ENCODE measurements at regions not wholly inside any gene's neighbourhood (a gene's known extent, or its start where the extent isn't known, plus 50 kb on each side); places are given as distances from the start of the nearest gene placed in this dataset.

DNA sequence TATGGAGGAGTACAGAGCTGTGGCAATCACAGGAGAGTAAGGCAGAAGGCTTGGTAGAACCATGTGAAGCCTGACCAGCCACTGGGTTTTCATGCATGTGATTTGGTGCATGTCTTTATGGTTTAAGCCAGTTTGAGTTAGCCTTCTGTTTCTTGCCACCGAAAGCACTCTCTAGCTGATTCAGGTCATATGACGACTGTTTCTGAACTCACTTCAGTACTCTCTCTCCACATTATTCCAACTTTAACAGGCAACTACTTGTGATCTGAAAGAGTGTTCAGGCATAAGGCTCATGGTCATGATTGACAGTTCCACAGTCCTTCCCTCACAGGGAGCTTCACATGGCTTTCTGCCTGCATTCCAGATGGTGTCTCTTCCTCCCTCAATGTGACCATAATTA is 63.3 kb upstream of the TAB2 start (continued):
- TF ChIP-seq CTBP2 (IDR thresholded peaks at IDR 0.05; ENCODE audit: borderline replicate concordance, insufficient read depth, insufficient read length, low read length), result no peak

DNA sequence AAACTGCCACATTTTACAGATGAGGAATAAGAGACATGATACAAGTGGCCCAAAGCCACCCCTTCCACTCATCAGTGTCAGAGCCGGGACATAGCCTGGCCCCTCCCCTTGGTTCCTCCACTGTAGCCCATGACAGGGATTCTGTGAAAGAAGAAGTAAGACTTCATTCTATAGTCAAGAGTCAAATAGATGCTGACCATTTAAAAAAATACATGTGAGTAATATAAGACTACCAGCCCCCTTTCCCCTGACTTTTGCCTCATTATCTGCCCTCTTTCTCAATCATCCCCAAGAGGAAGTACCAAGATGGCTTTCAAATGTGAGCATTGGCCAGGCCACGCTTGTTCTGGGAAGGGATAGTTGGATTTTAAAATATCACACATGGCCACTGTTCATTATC is 57.8 kb upstream of the TAB2 start:
- no peaks in the 10 kb centered on the region for H3K27me3 ChIP-seq (replicated peaks in 1 of 4; ENCODE audit: control insufficient read depth in 3 of 4, extremely low read depth in 1 of 4, insufficient read depth in 3 of 4, low read length in 3 of 4)
- H2BK15ac ChIP-seq (ENCODE audit: low read length), result no peak overlapping the region
- no peak overlapping the region for H3K56ac ChIP-seq (replicated peaks; ENCODE audit: insufficient read length, low read depth, low read length)
- no peaks in the 10 kb centered on the region for H3K23me2 ChIP-seq (ENCODE audit: low read depth, low read length)
- no peak overlapping the region for H2BK12ac ChIP-seq (ENCODE audit: low read depth, low read length)
- no peaks in the 10 kb centered on the region for H3K79me1 ChIP-seq (ENCODE audit: low read depth, low read length)
- H3K79me2 ChIP-seq (ENCODE audit: control insufficient read depth in 1 of 2, insufficient read depth in 2 of 2, low read length in 2 of 2), result no peaks in the 10 kb centered on the region
- FAIRE-seq (no peak), DNase-seq (ENCODE audit: low read depth in 1 of 2, low spot score in 2 of 2) (no peak)
- H3K36me3 ChIP-seq (ENCODE audit: control insufficient read depth in 2 of 4, insufficient read depth in 4 of 4, low read length in 3 of 4), result no peaks in the 10 kb centered on the region
- no peak overlapping the region for H3K14ac ChIP-seq (ENCODE audit: insufficient read length)
- no peak overlapping the region for H2BK5ac ChIP-seq (ENCODE audit: low read depth, low read length)
- H3K4me3 ChIP-seq (ENCODE audit: extremely low read depth in 1 of 4, insufficient read depth in 2 of 4, low read depth in 3 of 4, low read length in 4 of 4), result no peak overlapping the region
- no peak overlapping the region for H2AFZ ChIP-seq (ENCODE audit: low read length)
- no peaks in the 10 kb centered on the region for H3K4me1 ChIP-seq (replicated peaks in 1 of 4; ENCODE audit: control insufficient read depth in 3 of 4, insufficient read depth in 4 of 4, low read length in 3 of 4)
- WGBS, 2 experiments (ENCODE audit: extremely low coverage in 1 of 2, insufficient coverage in 1 of 2, insufficient read length in 1 of 2, insufficient replicate concordance in 2 of 2, low coverage in 1 of 2, low lambda C conversion rate in 2 of 2, missing lambda C conversion rate in 1 of 2), result 84% methylated on average over 2 of the region's 2 CpGs; no CpG with 5 or more reads in 1 of the 2 experiments
- H3K9me3 ChIP-seq (ENCODE audit: insufficient read depth in 2 of 2, low read depth in 1 of 2, low read length in 1 of 2), result no peaks in the 10 kb centered on the region
- no peak overlapping the region for H3K18ac ChIP-seq (ENCODE audit: extremely low read depth, low read length)
- no peak overlapping the region for H3K27ac ChIP-seq (ENCODE audit: low read depth, low read length)
- no peak overlapping the region for H3K4me2 ChIP-seq (ENCODE audit: insufficient read depth in 1 of 2, low read depth in 2 of 2, low read length in 2 of 2)
- no peaks in the 10 kb centered on the region for H4K20me1 ChIP-seq (replicated peaks in 1 of 2; ENCODE audit: control insufficient read depth in 1 of 2, insufficient read depth in 2 of 2, low read length in 2 of 2)
- H3K9ac ChIP-seq (replicated peaks in 1 of 4; ENCODE audit: extremely low read depth in 1 of 4, low read depth in 3 of 4, low read length in 3 of 4), result no peak overlapping the region
- no peak overlapping the region for H3K23ac ChIP-seq (ENCODE audit: insufficient read length)
- no peak overlapping the region for H4K91ac ChIP-seq (replicated peaks; ENCODE audit: insufficient read length, low read length)
- ChIA-PET CTCF (ENCODE audit: partially characterized antibody) (no interaction called here), POLR2A (ENCODE audit: partially characterized antibody) (no interaction called here)
- TF ChIP-seq POLR2AphosphoS5 (IDR thresholded peaks at IDR 0.05; ENCODE audit: low read depth, low read length), result no peak
- H2BK120ac ChIP-seq (replicated peaks; ENCODE audit: low read depth, low read length), result no peak overlapping the region
- H2AK5ac ChIP-seq (ENCODE audit: low read depth, low read length), result no peak overlapping the region
- H4K8ac ChIP-seq (ENCODE audit: extremely low read depth, insufficient read depth, low read length), result no peak overlapping the region
- no peak overlapping the region for H2BK20ac ChIP-seq (ENCODE audit: low read length)
- H3K4ac ChIP-seq (replicated peaks; ENCODE audit: insufficient read length, low read depth, low read length), result no peak overlapping the region
- H4K5ac ChIP-seq (ENCODE audit: insufficient read length, low read depth, low read length), result no peak overlapping the region

Measured in H1 (cell line).